WERI-Rb-1 (cell line): ENCODE measurements at regions not wholly inside any gene's neighbourhood (a gene's known extent, or its start where the extent isn't known, plus 50 kb on each side); places are given as distances from the start of the nearest gene placed in this dataset.

ENCODE experiments used
- DNase-seq: peaks from one replicate; pipeline ENCODE4 v3.0.0-alpha.2; 2020
- H3K27ac ChIP-seq: fragments of 250-450 bp; sonication (Bioruptor Pico); 2 replicates; pipeline ENCODE4 v1.5.1; 2020; ENCODE audit warnings: mild to moderate bottlenecking, moderate library complexity
- H3K27me3 ChIP-seq: fragments of 250-450 bp; sonication (Bioruptor Pico); 2 replicates; pipeline ENCODE4 v1.5.1; 2021; ENCODE audit warnings: mild to moderate bottlenecking, low read depth, moderate library complexity; ENCODE audit not compliant: insufficient read depth, severe bottlenecking
- H3K36me3 ChIP-seq: fragments of 250-450 bp; sonication (Bioruptor Pico); 2 replicates; pipeline ENCODE4 v1.5.1; 2020; ENCODE audit warnings: mild to moderate bottlenecking, moderate library complexity
- H3K4me3 ChIP-seq: 2 replicates; pipeline ENCODE4 v1.5.1; 2011; ENCODE audit warnings: low read depth, mild to moderate bottlenecking, control low read depth, low read length
- H3K9me3 ChIP-seq: fragments of 250-450 bp; sonication (Bioruptor Pico); 2 replicates; pipeline ENCODE4 v1.5.1; 2021; ENCODE audit warnings: mild to moderate bottlenecking, moderate library complexity; ENCODE audit not compliant: severe bottlenecking
- TF ChIP-seq, protein P1 (sequence below): IDR thresholded peaks from 2 replicates; pipeline ENCODE4 v1.5.1; 2011; ENCODE audit warnings: low read depth, mild to moderate bottlenecking, control low read depth, inconsistent platforms, low read length

DNA sequence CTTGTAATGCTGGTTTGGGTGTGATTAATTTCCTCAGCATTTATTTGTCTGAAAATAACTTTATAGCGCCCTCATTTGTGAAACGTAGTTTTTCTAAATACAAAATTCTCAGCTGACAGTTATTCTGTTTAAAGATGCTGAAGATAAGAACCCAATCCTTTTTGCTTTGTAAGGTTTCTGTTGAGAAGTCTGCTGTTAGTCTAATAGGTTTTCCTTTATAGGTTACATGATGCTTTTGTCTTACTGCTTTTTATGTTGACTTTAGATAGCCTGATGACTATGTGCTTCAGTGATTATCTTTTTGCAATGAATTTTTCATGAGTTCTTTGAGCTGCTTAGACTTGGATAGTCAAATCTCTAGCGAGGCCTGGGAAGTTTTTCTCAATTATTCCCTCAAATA, 168.6 kb upstream of the PDE3A start:
- H3K27ac ChIP-seq: no peak overlapping the region
- H3K4me3 ChIP-seq: no peak overlapping the region
- H3K27me3 ChIP-seq: no peaks in the 10 kb centered on the region
- DNase-seq: no peak
- no peaks in the 10 kb centered on the region for H3K36me3 ChIP-seq
- H3K9me3 ChIP-seq: no peaks in the 10 kb centered on the region
- TF ChIP-seq, protein P1, sequence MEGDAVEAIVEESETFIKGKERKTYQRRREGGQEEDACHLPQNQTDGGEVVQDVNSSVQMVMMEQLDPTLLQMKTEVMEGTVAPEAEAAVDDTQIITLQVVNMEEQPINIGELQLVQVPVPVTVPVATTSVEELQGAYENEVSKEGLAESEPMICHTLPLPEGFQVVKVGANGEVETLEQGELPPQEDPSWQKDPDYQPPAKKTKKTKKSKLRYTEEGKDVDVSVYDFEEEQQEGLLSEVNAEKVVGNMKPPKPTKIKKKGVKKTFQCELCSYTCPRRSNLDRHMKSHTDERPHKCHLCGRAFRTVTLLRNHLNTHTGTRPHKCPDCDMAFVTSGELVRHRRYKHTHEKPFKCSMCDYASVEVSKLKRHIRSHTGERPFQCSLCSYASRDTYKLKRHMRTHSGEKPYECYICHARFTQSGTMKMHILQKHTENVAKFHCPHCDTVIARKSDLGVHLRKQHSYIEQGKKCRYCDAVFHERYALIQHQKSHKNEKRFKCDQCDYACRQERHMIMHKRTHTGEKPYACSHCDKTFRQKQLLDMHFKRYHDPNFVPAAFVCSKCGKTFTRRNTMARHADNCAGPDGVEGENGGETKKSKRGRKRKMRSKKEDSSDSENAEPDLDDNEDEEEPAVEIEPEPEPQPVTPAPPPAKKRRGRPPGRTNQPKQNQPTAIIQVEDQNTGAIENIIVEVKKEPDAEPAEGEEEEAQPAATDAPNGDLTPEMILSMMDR: no peak

DNA sequence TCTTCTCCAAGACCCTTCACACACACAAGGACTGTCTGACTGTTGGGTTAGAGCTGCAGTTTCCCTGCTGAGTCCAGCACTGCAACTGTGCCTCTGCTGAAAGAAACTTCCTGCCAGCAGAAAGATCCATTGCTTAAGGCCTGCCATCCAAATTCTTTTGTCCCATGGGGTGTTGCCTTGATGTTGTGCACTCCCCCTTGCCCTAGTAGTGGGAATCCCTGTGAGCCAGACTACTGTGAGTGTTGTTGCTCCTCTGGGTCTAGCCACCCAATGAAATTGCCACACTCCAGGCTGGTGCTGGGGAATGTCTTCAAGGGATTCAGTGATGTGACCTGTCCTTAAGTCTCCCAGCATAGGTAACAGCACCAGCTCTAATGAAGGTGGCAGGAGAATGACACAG, 166.6 kb upstream of the PDE3A start:
- TF ChIP-seq, protein P1: no peak
- H3K27me3 ChIP-seq: no peaks in the 10 kb centered on the region
- H3K36me3 ChIP-seq: no peaks in the 10 kb centered on the region
- H3K4me3 ChIP-seq: no peak overlapping the region
- H3K27ac ChIP-seq: no peak overlapping the region
- no peak for DNase-seq
- H3K9me3 ChIP-seq: no peaks in the 10 kb centered on the region

DNA sequence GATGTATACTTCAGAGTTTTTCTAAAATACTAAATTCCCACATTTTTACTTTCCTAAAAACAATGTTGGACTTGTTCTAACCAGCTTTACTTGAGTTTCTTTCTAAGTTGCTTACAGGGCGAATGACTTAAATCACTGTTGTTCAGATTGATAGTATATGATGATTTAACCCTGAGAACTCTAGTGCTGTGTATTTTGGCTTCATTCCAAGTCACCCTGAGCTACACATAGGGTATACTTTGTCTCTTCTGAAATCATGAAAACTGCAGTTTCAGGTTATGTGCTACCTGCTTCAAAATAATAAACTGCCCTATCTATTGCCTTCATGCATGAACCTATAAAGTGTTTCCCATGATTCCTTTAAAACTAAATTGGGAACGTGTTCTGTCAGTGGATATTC, 162.5 kb upstream of the PDE3A start:
- Histone ChIP-seq H3K4me3 (no peak overlapping the region), H3K27me3 (no peaks in the 10 kb centered on the region), H3K36me3 (no peaks in the 10 kb centered on the region), H3K27ac (no peak overlapping the region), H3K9me3 (no peaks in the 10 kb centered on the region)
- no peak for DNase-seq
- TF ChIP-seq, protein P1: no peak

DNA sequence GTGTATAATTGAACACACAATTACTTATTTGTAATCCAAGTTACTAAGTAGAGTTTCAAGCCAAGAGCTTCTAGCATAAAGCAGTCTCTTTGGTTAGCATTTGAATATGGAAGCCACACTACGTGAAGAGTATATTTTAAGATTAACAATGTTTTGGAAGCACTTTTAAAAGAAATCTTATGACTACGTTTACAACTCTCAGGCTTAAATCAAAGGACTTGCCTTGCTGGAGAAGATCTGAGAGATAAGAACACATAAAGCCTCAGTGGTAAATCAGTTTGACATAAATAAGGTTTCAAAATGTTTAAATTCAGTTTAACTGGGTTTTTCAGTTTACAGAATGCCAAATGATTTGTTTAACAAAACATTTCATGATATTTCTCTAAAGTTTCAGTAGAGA, 161.9 kb upstream of the PDE3A start:
- DNase-seq: no peak
- Histone ChIP-seq H3K27ac (no peak overlapping the region), H3K9me3 (no peaks in the 10 kb centered on the region), H3K4me3 (no peak overlapping the region), H3K27me3 (no peaks in the 10 kb centered on the region), H3K36me3 (no peaks in the 10 kb centered on the region)
- TF ChIP-seq, protein P1: no peak

DNA sequence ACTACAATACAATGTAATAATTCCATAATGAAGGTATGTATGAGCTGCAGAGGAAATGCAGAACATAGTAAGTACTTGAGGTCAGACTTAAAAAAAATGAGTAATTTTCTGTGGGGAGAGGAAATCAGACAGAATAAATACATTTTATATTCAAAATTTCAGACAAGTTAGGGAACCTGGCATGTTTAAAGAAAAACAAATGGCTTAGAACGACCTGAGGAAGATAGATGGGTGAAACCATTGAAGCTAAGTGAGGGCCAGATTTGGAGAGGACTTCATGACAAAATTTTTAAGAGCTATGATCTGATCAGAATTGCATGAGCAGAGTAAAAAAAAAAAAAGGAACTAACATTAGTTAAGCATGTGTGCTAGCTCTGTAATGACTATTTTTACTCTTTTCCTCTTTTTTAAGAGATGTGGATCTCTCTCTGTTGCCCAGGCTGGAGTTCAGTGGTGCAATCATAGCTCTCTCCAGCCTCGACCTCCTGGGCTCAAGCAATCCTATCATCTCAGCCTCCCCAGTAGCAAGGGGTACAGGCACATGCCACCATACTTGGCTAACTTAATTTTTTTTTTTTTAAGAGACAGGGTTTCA, 157.6 kb upstream of the PDE3A start:
- Histone ChIP-seq H3K27ac (no peak overlapping the region), H3K4me3 (no peak overlapping the region), H3K9me3 (no peaks in the 10 kb centered on the region), H3K27me3 (no peaks in the 10 kb centered on the region), H3K36me3 (no peaks in the 10 kb centered on the region)
- TF ChIP-seq, protein P1: no peak
- no peak for DNase-seq

DNA sequence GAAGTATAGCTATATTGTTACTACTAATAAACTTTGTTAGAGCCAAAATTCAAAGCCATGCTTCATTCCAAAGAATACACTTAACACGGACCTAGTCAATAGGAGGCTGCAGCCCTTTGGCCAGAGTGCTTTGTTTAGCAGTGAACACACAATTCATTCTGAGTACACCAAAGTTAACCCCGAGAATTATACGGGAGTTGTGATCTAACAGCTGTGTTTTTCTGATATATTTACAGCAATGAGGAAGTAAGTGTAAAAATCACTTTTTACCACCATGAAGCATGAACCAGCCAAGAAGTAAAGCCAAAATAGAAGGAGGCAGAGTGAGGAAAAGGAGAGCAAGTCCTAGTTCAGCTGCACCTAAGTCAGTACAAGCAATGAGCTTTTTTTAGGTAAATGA, 156.8 kb upstream of the PDE3A start:
- Histone ChIP-seq H3K36me3 (no peaks in the 10 kb centered on the region), H3K4me3 (no peak overlapping the region), H3K27ac (no peak overlapping the region), H3K9me3 (no peaks in the 10 kb centered on the region), H3K27me3 (no peaks in the 10 kb centered on the region)
- TF ChIP-seq, protein P1: no peak
- no peak for DNase-seq
